ENCODE measurements at regions not wholly inside any gene's neighbourhood (a gene's known extent, or its start where the extent isn't known, plus 50 kb on each side); places are given as distances from the start of the nearest gene placed in this dataset.

- no peak for TF ChIP-seq POLR2AphosphoS5 (IDR thresholded peaks at IDR 0.05; ENCODE audit: low read length)
- no peak for TF ChIP-seq MEF2B (IDR thresholded peaks at IDR 0.05; ENCODE audit: partially characterized antibody, poor library complexity, severe bottlenecking)
- TF ChIP-seq, protein P1, sequence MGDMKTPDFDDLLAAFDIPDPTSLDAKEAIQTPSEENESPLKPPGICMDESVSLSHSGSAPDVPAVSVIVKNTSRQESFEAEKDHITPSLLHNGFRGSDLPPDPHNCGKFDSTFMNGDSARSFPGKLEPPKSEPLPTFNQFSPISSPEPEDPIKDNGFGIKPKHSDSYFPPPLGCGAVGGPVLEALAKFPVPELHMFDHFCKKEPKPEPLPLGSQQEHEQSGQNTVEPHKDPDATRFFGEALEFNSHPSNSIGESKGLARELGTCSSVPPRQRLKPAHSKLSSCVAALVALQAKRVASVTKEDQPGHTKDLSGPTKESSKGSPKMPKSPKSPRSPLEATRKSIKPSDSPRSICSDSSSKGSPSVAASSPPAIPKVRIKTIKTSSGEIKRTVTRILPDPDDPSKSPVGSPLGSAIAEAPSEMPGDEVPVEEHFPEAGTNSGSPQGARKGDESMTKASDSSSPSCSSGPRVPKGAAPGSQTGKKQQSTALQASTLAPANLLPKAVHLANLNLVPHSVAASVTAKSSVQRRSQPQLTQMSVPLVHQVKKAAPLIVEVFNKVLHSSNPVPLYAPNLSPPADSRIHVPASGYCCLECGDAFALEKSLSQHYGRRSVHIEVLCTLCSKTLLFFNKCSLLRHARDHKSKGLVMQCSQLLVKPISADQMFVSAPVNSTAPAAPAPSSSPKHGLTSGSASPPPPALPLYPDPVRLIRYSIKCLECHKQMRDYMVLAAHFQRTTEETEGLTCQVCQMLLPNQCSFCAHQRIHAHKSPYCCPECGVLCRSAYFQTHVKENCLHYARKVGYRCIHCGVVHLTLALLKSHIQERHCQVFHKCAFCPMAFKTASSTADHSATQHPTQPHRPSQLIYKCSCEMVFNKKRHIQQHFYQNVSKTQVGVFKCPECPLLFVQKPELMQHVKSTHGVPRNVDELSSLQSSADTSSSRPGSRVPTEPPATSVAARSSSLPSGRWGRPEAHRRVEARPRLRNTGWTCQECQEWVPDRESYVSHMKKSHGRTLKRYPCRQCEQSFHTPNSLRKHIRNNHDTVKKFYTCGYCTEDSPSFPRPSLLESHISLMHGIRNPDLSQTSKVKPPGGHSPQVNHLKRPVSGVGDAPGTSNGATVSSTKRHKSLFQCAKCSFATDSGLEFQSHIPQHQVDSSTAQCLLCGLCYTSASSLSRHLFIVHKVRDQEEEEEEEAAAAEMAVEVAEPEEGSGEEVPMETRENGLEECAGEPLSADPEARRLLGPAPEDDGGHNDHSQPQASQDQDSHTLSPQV (IDR thresholded peaks at IDR 0.05): no peak
- no peak for TF ChIP-seq SREBF1 (IDR thresholded peaks at IDR 0.05; ENCODE audit: low read length)
- TF ChIP-seq SP1 (IDR thresholded peaks at IDR 0.05; ENCODE audit: low read depth, low read length): no peak
- TF ChIP-seq HDAC6 (IDR thresholded peaks at IDR 0.05; ENCODE audit: unreplicated experiment): no peak
- no peak for TF ChIP-seq ZBTB11 (CRISPR knock-in tag; IDR thresholded peaks at IDR 0.05)
- TF ChIP-seq ESRRA (IDR thresholded peaks at IDR 0.05; ENCODE audit: low read length): no peak
- no peak for TF ChIP-seq GATAD2B (conservative IDR thresholded peaks at IDR 0.05; ENCODE audit: low read depth)
- TF ChIP-seq ZNF217 (IDR thresholded peaks at IDR 0.05): no peak
- peak; percentile 33; the same call in 1 of the 2 replicates for TF ChIP-seq PKNOX1 (IDR thresholded peaks at IDR 0.05)
- TF ChIP-seq TARDBP (IDR thresholded peaks at IDR 0.05; ENCODE audit: borderline replicate concordance): no peak
- TF ChIP-seq SMARCA5 (IDR thresholded peaks at IDR 0.05): no peak
- TF ChIP-seq, protein P2, sequence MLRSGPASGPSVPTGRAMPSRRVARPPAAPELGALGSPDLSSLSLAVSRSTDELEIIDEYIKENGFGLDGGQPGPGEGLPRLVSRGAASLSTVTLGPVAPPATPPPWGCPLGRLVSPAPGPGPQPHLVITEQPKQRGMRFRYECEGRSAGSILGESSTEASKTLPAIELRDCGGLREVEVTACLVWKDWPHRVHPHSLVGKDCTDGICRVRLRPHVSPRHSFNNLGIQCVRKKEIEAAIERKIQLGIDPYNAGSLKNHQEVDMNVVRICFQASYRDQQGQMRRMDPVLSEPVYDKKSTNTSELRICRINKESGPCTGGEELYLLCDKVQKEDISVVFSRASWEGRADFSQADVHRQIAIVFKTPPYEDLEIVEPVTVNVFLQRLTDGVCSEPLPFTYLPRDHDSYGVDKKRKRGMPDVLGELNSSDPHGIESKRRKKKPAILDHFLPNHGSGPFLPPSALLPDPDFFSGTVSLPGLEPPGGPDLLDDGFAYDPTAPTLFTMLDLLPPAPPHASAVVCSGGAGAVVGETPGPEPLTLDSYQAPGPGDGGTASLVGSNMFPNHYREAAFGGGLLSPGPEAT (IDR thresholded peaks at IDR 0.05; ENCODE audit: low read depth): peak; percentile 59; the same call in 1 of the 2 replicates
- peak; percentile 30 to 92; a peak in 3 of 4 replicates for TF ChIP-seq EP300 (IDR thresholded peaks at IDR 0.05; ENCODE audit: borderline replicate concordance in 1 of 2, control insufficient read depth in 1 of 2, low read depth in 2 of 2, low read length in 2 of 2)
- no peak for TF ChIP-seq PAX8 (IDR thresholded peaks at IDR 0.05)
- no peak for TF ChIP-seq IKZF1 (conservative IDR thresholded peaks at IDR 0.05)
- no peak for TF ChIP-seq NRF1 (conservative IDR thresholded peaks at IDR 0.05; ENCODE audit: low read depth, low read length)
- TF ChIP-seq, protein P3, sequence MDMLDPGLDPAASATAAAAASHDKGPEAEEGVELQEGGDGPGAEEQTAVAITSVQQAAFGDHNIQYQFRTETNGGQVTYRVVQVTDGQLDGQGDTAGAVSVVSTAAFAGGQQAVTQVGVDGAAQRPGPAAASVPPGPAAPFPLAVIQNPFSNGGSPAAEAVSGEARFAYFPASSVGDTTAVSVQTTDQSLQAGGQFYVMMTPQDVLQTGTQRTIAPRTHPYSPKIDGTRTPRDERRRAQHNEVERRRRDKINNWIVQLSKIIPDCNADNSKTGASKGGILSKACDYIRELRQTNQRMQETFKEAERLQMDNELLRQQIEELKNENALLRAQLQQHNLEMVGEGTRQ (IDR thresholded peaks at IDR 0.05; ENCODE audit: borderline replicate concordance, low read depth, low read length): no peak
- no peak for TF ChIP-seq LARP7 (IDR thresholded peaks at IDR 0.05)
- TF ChIP-seq POU2F2 (IDR thresholded peaks at IDR 0.05; ENCODE audit: borderline replicate concordance, low read depth, low read length): no peak
- TF ChIP-seq TBL1XR1 (IDR thresholded peaks at IDR 0.05; ENCODE audit: low read depth, low read length): no peak
These were observed 194.7 kb upstream of the SEMA3A start (continued) for GRCh38 chr7:84389242-84389641.

Measured in GM12878 (cell line).